ENCODE measurements at regions not wholly inside any gene's neighbourhood (a gene's known extent, or its start where the extent isn't known, plus 50 kb on each side); places are given as distances from the start of the nearest gene placed in this dataset.
"Not testable (repeated sequence)": the region's sequence is repeated elsewhere in the genome, so short reads cannot be mapped to it uniquely, and the experiment has no call there.

DNA sequence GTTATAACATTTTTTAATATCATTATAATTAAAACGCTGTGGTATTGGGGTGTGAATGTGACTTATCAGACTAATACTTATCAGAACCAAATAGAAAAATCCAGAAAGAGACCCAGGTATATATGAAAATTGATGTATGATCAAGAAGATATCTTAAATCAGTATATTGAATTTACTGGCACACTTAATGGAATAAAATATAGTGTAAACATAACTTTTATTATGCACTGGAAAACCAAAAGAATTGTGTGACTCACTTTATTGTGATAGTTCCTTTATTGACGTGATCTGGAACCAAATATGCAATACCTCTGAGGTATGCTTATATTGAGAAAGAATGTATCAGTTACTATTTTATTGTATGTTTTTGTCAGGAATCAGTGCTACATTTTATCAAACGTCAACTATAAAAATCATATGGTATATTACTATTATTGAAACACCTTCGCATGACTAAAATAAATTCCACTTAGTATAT, 250.7 kb upstream of the SPOPL start:
- H3K4me2 ChIP-seq; H2AFZ ChIP-seq; H3K4me1 ChIP-seq (ENCODE audit: insufficient read depth); H3K9me3 Mint-ChIP-seq; H3K27ac ChIP-seq (ENCODE audit: low read depth); H3K4me3 Mint-ChIP-seq; DNase-seq (ENCODE audit: low spot score); H4K20me1 ChIP-seq (replicated peaks; ENCODE audit: insufficient read depth); H3K27me3 Mint-ChIP-seq (ENCODE audit: insufficient read depth, low read depth, poor library complexity); H3K79me2 ChIP-seq (replicated peaks; ENCODE audit: insufficient read depth); H3K27me3 ChIP-seq (ENCODE audit: insufficient read depth); H3K4me3 ChIP-seq; H3K36me3 ChIP-seq (ENCODE audit: insufficient read depth); H3K4me1 Mint-ChIP-seq; H3K27ac Mint-ChIP-seq; H3K36me3 Mint-ChIP-seq (ENCODE audit: low read depth); ATAC-seq; H3K9me2 ChIP-seq (ENCODE audit: insufficient read depth); H3F3A ChIP-seq (replicated peaks; ENCODE audit: low read depth): not testable (repeated sequence)

DNA sequence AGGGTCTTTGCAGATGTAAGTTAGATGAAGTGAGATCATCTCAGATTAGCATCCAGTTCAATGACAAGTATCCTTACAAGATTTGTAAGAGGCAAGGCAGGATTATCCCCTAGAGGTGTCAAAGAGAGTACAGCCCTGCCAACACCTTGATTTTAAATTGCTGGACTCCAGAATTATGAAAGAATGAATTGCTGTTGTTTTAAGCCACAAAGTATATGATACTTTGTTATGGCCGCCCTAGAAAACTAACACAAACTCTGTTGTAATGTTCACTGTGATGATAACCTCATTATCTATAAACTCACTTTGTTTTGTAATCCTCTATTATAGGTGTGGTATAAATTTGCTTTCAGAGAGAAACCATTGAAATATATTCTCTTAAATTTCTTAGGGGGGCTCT, 249.0 kb upstream of the SPOPL start:
- H3F3A ChIP-seq (replicated peaks; ENCODE audit: low read depth), result no peaks in the 10 kb centered on the region
- Mint-ChIP-seq H3K4me3 (no peak overlapping the region), H3K27ac (no peak overlapping the region), H3K4me1 (no peaks in the 10 kb centered on the region; the same call in 2 of the 3 replicates), H3K27me3 (ENCODE audit: insufficient read depth, low read depth, poor library complexity) (no peaks in the 10 kb centered on the region), H3K9me3 (peaks cover 4% of the 10 kb centered on the region; the same call in 1 of the 3 replicates), H3K36me3 (ENCODE audit: low read depth) (no peaks in the 10 kb centered on the region; the same call in 2 of the 3 replicates)
- DNase-seq (ENCODE audit: low spot score) (no peak), ATAC-seq (no peak)
- no peak overlapping the region for H3K4me2 ChIP-seq
- no peak overlapping the region for H3K4me3 ChIP-seq
- H3K4me1 ChIP-seq (ENCODE audit: insufficient read depth), result no peaks in the 10 kb centered on the region
- H2AFZ ChIP-seq, result no peak overlapping the region
- no peaks in the 10 kb centered on the region for H3K79me2 ChIP-seq (replicated peaks; ENCODE audit: insufficient read depth)
- no peaks in the 10 kb centered on the region for H3K36me3 ChIP-seq (ENCODE audit: insufficient read depth)
- H4K20me1 ChIP-seq (replicated peaks; ENCODE audit: insufficient read depth), result no peaks in the 10 kb centered on the region
- no peak overlapping the region for H3K27ac ChIP-seq (ENCODE audit: low read depth)
- H3K27me3 ChIP-seq (ENCODE audit: insufficient read depth), result no peaks in the 10 kb centered on the region
- no peaks in the 10 kb centered on the region; the same call in 1 of the 2 replicates for H3K9me2 ChIP-seq (ENCODE audit: insufficient read depth)
- no peak for TF ChIP-seq EZH2 (IDR thresholded peaks at IDR 0.05; ENCODE audit: low read depth, unreplicated experiment)
- TF ChIP-seq, protein P1, sequence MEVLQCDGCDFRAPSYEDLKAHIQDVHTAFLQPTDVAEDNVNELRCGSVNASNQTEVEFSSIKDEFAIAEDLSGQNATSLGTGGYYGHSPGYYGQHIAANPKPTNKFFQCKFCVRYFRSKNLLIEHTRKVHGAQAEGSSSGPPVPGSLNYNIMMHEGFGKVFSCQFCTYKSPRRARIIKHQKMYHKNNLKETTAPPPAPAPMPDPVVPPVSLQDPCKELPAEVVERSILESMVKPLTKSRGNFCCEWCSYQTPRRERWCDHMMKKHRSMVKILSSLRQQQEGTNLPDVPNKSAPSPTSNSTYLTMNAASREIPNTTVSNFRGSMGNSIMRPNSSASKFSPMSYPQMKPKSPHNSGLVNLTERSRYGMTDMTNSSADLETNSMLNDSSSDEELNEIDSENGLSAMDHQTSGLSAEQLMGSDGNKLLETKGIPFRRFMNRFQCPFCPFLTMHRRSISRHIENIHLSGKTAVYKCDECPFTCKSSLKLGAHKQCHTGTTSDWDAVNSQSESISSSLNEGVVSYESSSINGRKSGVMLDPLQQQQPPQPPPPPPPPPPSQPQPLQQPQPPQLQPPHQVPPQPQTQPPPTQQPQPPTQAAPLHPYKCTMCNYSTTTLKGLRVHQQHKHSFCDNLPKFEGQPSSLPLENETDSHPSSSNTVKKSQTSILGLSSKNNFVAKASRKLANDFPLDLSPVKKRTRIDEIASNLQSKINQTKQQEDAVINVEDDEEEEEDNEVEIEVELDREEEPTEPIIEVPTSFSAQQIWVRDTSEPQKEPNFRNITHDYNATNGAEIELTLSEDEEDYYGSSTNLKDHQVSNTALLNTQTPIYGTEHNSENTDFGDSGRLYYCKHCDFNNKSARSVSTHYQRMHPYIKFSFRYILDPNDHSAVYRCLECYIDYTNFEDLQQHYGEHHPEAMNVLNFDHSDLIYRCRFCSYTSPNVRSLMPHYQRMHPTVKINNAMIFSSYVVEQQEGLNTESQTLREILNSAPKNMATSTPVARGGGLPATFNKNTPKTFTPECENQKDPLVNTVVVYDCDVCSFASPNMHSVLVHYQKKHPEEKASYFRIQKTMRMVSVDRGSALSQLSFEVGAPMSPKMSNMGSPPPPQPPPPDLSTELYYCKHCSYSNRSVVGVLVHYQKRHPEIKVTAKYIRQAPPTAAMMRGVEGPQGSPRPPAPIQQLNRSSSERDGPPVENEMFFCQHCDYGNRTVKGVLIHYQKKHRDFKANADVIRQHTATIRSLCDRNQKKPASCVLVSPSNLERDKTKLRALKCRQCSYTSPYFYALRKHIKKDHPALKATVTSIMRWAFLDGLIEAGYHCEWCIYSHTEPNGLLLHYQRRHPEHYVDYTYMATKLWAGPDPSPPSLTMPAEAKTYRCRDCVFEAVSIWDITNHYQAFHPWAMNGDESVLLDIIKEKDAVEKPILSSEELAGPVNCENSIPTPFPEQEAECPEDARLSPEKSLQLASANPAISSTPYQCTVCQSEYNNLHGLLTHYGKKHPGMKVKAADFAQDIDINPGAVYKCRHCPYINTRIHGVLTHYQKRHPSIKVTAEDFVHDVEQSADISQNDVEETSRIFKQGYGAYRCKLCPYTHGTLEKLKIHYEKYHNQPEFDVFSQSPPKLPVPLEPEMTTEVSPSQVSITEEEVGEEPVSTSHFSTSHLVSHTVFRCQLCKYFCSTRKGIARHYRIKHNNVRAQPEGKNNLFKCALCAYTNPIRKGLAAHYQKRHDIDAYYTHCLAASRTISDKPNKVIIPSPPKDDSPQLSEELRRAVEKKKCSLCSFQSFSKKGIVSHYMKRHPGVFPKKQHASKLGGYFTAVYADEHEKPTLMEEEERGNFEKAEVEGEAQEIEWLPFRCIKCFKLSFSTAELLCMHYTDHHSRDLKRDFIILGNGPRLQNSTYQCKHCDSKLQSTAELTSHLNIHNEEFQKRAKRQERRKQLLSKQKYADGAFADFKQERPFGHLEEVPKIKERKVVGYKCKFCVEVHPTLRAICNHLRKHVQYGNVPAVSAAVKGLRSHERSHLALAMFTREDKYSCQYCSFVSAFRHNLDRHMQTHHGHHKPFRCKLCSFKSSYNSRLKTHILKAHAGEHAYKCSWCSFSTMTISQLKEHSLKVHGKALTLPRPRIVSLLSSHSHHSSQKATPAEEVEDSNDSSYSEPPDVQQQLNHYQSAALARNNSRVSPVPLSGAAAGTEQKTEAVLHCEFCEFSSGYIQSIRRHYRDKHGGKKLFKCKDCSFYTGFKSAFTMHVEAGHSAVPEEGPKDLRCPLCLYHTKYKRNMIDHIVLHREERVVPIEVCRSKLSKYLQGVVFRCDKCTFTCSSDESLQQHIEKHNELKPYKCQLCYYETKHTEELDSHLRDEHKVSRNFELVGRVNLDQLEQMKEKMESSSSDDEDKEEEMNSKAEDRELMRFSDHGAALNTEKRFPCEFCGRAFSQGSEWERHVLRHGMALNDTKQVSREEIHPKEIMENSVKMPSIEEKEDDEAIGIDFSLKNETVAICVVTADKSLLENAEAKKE (CRISPR knock-in tag; IDR thresholded peaks at IDR 0.05), result no peak
- no peak for TF ChIP-seq ZNF331 (CRISPR knock-in tag; IDR thresholded peaks at IDR 0.05; ENCODE audit: low read depth)
- TF ChIP-seq ZNF114 (CRISPR knock-in tag; IDR thresholded peaks at IDR 0.05), result no peak
- TF ChIP-seq, protein P2, sequence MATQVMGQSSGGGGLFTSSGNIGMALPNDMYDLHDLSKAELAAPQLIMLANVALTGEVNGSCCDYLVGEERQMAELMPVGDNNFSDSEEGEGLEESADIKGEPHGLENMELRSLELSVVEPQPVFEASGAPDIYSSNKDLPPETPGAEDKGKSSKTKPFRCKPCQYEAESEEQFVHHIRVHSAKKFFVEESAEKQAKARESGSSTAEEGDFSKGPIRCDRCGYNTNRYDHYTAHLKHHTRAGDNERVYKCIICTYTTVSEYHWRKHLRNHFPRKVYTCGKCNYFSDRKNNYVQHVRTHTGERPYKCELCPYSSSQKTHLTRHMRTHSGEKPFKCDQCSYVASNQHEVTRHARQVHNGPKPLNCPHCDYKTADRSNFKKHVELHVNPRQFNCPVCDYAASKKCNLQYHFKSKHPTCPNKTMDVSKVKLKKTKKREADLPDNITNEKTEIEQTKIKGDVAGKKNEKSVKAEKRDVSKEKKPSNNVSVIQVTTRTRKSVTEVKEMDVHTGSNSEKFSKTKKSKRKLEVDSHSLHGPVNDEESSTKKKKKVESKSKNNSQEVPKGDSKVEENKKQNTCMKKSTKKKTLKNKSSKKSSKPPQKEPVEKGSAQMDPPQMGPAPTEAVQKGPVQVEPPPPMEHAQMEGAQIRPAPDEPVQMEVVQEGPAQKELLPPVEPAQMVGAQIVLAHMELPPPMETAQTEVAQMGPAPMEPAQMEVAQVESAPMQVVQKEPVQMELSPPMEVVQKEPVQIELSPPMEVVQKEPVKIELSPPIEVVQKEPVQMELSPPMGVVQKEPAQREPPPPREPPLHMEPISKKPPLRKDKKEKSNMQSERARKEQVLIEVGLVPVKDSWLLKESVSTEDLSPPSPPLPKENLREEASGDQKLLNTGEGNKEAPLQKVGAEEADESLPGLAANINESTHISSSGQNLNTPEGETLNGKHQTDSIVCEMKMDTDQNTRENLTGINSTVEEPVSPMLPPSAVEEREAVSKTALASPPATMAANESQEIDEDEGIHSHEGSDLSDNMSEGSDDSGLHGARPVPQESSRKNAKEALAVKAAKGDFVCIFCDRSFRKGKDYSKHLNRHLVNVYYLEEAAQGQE (IDR thresholded peaks at IDR 0.05; ENCODE audit: unreplicated experiment), result no peak
- TF ChIP-seq POLR2AphosphoS5 (IDR thresholded peaks at IDR 0.05; ENCODE audit: low read depth), result no peak
- TF ChIP-seq STAT1 (IDR thresholded peaks at IDR 0.05; ENCODE audit: unreplicated experiment), result no peak
- TF ChIP-seq CREB1 (CRISPR knock-in tag; IDR thresholded peaks at IDR 0.05; ENCODE audit: low read depth), result no peak
- TF ChIP-seq, protein P3, sequence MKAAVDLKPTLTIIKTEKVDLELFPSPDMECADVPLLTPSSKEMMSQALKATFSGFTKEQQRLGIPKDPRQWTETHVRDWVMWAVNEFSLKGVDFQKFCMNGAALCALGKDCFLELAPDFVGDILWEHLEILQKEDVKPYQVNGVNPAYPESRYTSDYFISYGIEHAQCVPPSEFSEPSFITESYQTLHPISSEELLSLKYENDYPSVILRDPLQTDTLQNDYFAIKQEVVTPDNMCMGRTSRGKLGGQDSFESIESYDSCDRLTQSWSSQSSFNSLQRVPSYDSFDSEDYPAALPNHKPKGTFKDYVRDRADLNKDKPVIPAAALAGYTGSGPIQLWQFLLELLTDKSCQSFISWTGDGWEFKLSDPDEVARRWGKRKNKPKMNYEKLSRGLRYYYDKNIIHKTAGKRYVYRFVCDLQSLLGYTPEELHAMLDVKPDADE (IDR thresholded peaks at IDR 0.05), result no peak
- TF ChIP-seq EZH2phosphoT487 (IDR thresholded peaks at IDR 0.05; ENCODE audit: unreplicated experiment), result no peak
- TF ChIP-seq NANOG (IDR thresholded peaks at IDR 0.05; ENCODE audit: borderline replicate concordance), result no peak

Data from GM23338 (cell line).